ENCODE measurements at regions not wholly inside any gene's neighbourhood (a gene's known extent, or its start where the extent isn't known, plus 50 kb on each side); places are given as distances from the start of the nearest gene placed in this dataset.

DNA sequence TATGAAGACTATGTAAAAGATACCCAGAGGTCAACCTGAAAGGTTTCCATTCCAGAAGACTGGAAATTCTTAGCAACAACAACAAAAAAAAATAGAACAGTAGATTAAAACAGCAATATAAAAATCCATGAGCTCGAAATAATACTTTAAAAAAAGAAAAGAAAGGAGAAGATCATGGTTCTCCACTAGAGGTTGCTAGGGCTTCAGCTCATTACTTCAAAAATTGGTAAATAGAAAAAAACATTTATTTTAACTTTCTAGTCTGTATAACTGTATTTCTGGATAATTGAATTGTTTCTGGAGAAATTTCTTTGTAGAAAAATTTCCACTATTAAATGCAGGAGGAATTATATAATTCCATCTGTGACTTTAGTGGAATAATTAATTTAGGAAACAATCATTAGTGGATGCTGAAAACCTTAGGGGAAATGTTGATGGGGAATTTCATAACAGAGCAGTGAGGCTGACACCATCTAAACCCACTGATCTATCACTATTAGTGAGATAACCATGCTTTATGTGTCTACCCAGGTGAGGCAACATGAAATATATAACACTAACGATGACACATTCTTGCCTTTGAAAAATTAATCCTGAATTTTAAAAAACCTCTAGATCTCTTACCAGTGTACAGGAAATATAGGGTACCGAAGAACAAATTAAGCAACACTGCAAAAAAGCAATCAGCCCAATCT is 62.5 kb upstream of the SNRK start:
- TF ChIP-seq EP300 (IDR thresholded peaks at IDR 0.05; ENCODE audit: borderline replicate concordance) (no peak), NFIC (IDR thresholded peaks at IDR 0.05) (no peak), TCF12 (IDR thresholded peaks at IDR 0.05; ENCODE audit: low read depth) (no peak), TAF1 (IDR thresholded peaks at IDR 0.05; ENCODE audit: low read depth) (no peak), RAD21 (IDR thresholded peaks at IDR 0.05; ENCODE audit: low read depth) (peak; percentile 48)
- TF ChIP-seq, protein P1, sequence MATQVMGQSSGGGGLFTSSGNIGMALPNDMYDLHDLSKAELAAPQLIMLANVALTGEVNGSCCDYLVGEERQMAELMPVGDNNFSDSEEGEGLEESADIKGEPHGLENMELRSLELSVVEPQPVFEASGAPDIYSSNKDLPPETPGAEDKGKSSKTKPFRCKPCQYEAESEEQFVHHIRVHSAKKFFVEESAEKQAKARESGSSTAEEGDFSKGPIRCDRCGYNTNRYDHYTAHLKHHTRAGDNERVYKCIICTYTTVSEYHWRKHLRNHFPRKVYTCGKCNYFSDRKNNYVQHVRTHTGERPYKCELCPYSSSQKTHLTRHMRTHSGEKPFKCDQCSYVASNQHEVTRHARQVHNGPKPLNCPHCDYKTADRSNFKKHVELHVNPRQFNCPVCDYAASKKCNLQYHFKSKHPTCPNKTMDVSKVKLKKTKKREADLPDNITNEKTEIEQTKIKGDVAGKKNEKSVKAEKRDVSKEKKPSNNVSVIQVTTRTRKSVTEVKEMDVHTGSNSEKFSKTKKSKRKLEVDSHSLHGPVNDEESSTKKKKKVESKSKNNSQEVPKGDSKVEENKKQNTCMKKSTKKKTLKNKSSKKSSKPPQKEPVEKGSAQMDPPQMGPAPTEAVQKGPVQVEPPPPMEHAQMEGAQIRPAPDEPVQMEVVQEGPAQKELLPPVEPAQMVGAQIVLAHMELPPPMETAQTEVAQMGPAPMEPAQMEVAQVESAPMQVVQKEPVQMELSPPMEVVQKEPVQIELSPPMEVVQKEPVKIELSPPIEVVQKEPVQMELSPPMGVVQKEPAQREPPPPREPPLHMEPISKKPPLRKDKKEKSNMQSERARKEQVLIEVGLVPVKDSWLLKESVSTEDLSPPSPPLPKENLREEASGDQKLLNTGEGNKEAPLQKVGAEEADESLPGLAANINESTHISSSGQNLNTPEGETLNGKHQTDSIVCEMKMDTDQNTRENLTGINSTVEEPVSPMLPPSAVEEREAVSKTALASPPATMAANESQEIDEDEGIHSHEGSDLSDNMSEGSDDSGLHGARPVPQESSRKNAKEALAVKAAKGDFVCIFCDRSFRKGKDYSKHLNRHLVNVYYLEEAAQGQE (IDR thresholded peaks at IDR 0.05; ENCODE audit: low read depth): no peak

DNA sequence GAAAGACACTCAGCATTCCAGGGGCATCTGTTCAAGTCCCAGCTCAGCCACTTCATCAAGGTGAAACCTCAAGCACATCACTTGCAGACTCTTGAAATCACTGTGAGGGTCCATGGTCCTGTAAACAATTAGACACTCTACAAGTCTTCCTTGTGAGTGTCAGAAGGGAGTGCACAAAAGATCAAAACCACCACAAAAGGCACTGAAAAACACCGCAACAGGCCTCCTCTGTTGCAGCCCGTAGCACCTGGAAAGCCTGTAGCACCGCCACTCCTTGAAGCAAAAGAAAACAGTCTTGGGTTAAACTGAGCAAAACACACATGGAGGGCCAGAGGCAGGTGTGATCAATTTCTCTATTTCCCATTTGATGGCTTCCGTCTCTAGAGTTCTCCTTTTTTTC is 63.8 kb upstream of the SNRK start:
- no peak for TF ChIP-seq YY1 (IDR thresholded peaks at IDR 0.05; ENCODE audit: low read depth)
- TF ChIP-seq CEBPB (IDR thresholded peaks at IDR 0.05): no peak
- TF ChIP-seq RAD21 (IDR thresholded peaks at IDR 0.05; ENCODE audit: low read depth): no peak
- no peak for TF ChIP-seq TEAD4 (IDR thresholded peaks at IDR 0.05)
- TF ChIP-seq EGR1 (IDR thresholded peaks at IDR 0.05): no peak
- TF ChIP-seq NFIC (IDR thresholded peaks at IDR 0.05): no peak
- TF ChIP-seq EP300 (IDR thresholded peaks at IDR 0.05; ENCODE audit: borderline replicate concordance): no peak
- no peak for TF ChIP-seq TAF1 (IDR thresholded peaks at IDR 0.05; ENCODE audit: low read depth)
- no peak for TF ChIP-seq FOXM1 (IDR thresholded peaks at IDR 0.05; ENCODE audit: borderline replicate concordance, low read depth)
- no peak for TF ChIP-seq ZBTB7A (IDR thresholded peaks at IDR 0.05; ENCODE audit: low read depth)
- no peak for TF ChIP-seq TCF12 (IDR thresholded peaks at IDR 0.05; ENCODE audit: low read depth)
- TF ChIP-seq, protein P2, sequence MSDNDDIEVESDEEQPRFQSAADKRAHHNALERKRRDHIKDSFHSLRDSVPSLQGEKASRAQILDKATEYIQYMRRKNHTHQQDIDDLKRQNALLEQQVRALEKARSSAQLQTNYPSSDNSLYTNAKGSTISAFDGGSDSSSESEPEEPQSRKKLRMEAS (IDR thresholded peaks at IDR 0.05): no peak
- no peak for TF ChIP-seq CREB1 (IDR thresholded peaks at IDR 0.05; ENCODE audit: low read depth)
- TF ChIP-seq, protein P3, sequence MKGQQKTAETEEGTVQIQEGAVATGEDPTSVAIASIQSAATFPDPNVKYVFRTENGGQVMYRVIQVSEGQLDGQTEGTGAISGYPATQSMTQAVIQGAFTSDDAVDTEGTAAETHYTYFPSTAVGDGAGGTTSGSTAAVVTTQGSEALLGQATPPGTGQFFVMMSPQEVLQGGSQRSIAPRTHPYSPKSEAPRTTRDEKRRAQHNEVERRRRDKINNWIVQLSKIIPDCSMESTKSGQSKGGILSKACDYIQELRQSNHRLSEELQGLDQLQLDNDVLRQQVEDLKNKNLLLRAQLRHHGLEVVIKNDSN (IDR thresholded peaks at IDR 0.05): no peak
- TF ChIP-seq, protein P1 (IDR thresholded peaks at IDR 0.05; ENCODE audit: low read depth): no peak

DNA sequence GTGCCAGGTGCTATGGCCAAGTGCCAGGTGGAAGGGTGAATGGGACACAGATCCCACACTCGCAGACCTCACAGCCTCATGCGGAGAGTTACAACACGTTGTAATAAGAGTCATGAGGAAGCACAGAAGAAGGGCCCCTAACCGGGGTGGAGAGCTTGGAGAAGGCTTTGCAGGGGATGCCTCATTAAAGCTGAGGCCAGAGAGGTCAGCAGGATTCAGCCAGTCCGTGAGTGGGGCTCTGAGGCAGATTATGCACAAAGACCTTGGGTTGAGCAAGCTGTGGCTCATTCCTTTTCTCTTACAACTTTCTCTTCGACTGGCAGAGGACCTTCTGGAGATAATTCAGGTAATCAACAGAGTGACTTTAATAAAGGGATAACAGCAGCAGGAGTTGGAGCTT is 65.3 kb upstream of the SNRK start:
- TF ChIP-seq ZBTB7A (IDR thresholded peaks at IDR 0.05; ENCODE audit: low read depth) (no peak), NFIC (IDR thresholded peaks at IDR 0.05) (no peak), RAD21 (IDR thresholded peaks at IDR 0.05; ENCODE audit: low read depth) (no peak), TCF12 (IDR thresholded peaks at IDR 0.05; ENCODE audit: low read depth) (no peak), CREB1 (IDR thresholded peaks at IDR 0.05; ENCODE audit: low read depth) (no peak), YY1 (IDR thresholded peaks at IDR 0.05; ENCODE audit: low read depth) (no peak), EP300 (IDR thresholded peaks at IDR 0.05; ENCODE audit: borderline replicate concordance) (no peak), TAF1 (IDR thresholded peaks at IDR 0.05; ENCODE audit: low read depth) (no peak), EGR1 (IDR thresholded peaks at IDR 0.05) (no peak), TEAD4 (IDR thresholded peaks at IDR 0.05) (no peak), CEBPB (IDR thresholded peaks at IDR 0.05) (no peak), FOXM1 (IDR thresholded peaks at IDR 0.05; ENCODE audit: borderline replicate concordance, low read depth) (no peak)
- TF ChIP-seq, protein P3 (IDR thresholded peaks at IDR 0.05): no peak
- TF ChIP-seq, protein P2 (IDR thresholded peaks at IDR 0.05): no peak
- TF ChIP-seq, protein P1 (IDR thresholded peaks at IDR 0.05; ENCODE audit: low read depth): no peak

DNA sequence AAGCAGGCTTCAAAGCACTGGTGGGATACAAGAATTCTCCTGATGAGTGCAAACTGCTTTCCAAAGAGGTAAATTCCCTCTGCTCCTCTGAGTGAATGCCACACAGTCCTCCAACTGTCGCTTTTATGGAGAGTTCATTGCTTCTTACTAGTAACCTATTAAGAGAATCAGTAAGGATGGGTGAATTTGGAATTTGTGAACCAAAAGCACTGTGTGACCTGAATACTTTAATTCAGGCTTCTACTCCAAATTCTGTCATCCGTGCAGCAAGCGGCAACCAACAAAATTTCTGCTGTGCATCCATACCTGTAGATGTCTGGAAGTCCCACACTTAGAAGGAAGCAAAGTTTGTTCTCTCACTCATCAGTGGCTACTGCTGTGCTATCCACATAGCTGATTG is 66.7 kb upstream of the SNRK start:
- TF ChIP-seq RAD21 (IDR thresholded peaks at IDR 0.05; ENCODE audit: low read depth) (no peak), CEBPB (IDR thresholded peaks at IDR 0.05) (no peak), TEAD4 (IDR thresholded peaks at IDR 0.05) (no peak), TCF12 (IDR thresholded peaks at IDR 0.05; ENCODE audit: low read depth) (no peak), YY1 (IDR thresholded peaks at IDR 0.05; ENCODE audit: low read depth) (no peak), TAF1 (IDR thresholded peaks at IDR 0.05; ENCODE audit: low read depth) (no peak), EP300 (IDR thresholded peaks at IDR 0.05; ENCODE audit: borderline replicate concordance) (no peak), ZBTB7A (IDR thresholded peaks at IDR 0.05; ENCODE audit: low read depth) (no peak), NFIC (IDR thresholded peaks at IDR 0.05) (no peak), CREB1 (IDR thresholded peaks at IDR 0.05; ENCODE audit: low read depth) (no peak)
- TF ChIP-seq, protein P3 (IDR thresholded peaks at IDR 0.05): no peak
- TF ChIP-seq, protein P2 (IDR thresholded peaks at IDR 0.05): no peak
- TF ChIP-seq, protein P1 (IDR thresholded peaks at IDR 0.05; ENCODE audit: low read depth): no peak

Measured in Ishikawa (cell line).